Ishikawa (cell line): ENCODE measurements at regions not wholly inside any gene's neighbourhood (a gene's known extent, or its start where the extent isn't known, plus 50 kb on each side); places are given as distances from the start of the nearest gene placed in this dataset.

ENCODE experiments used
- EP300 ChIP-seq: IDR thresholded peaks from 2 replicates; pipeline ENCODE4 v1.6.1; 2012; ENCODE audit warnings: borderline replicate concordance
- FOXM1 ChIP-seq: IDR thresholded peaks from 2 replicates; pipeline ENCODE4 v1.6.1; 2012; ENCODE audit warnings: low read depth, borderline replicate concordance
- TAF1 ChIP-seq: IDR thresholded peaks from 2 replicates; pipeline ENCODE4 v1.6.1; 2012; ENCODE audit warnings: low read depth, mild to moderate bottlenecking
- TEAD4 ChIP-seq: IDR thresholded peaks from 2 replicates; pipeline ENCODE4 v1.6.1; 2012
- YY1 ChIP-seq: IDR thresholded peaks from 2 replicates; pipeline ENCODE4 v1.6.1; 2012; ENCODE audit warnings: low read depth
- TF ChIP-seq, protein P1 (sequence below): IDR thresholded peaks from 2 replicates; pipeline ENCODE4 v1.6.1; 2012; ENCODE audit warnings: low read depth, mild to moderate bottlenecking

DNA sequence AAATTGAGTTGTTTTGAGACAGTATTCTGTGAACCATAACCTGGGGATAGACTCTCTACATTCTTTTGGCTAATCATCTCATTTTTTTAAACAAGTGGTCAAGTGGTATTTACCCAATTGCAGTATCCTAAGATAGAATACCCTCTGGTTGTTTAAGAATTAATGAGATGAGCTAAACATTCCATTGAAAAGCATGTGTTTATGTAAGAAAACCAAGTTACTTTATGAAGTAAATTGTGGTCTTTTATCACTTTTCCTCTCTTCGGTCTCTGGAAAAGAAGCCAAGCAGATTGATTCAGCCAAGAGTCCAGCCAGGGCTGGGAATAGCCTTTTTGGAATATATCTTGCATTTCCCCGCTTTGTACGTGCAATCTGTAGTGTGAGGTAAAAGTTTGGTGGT lies 185.7 kb upstream of the TOPAZ1 start:
- TF ChIP-seq, protein P1, sequence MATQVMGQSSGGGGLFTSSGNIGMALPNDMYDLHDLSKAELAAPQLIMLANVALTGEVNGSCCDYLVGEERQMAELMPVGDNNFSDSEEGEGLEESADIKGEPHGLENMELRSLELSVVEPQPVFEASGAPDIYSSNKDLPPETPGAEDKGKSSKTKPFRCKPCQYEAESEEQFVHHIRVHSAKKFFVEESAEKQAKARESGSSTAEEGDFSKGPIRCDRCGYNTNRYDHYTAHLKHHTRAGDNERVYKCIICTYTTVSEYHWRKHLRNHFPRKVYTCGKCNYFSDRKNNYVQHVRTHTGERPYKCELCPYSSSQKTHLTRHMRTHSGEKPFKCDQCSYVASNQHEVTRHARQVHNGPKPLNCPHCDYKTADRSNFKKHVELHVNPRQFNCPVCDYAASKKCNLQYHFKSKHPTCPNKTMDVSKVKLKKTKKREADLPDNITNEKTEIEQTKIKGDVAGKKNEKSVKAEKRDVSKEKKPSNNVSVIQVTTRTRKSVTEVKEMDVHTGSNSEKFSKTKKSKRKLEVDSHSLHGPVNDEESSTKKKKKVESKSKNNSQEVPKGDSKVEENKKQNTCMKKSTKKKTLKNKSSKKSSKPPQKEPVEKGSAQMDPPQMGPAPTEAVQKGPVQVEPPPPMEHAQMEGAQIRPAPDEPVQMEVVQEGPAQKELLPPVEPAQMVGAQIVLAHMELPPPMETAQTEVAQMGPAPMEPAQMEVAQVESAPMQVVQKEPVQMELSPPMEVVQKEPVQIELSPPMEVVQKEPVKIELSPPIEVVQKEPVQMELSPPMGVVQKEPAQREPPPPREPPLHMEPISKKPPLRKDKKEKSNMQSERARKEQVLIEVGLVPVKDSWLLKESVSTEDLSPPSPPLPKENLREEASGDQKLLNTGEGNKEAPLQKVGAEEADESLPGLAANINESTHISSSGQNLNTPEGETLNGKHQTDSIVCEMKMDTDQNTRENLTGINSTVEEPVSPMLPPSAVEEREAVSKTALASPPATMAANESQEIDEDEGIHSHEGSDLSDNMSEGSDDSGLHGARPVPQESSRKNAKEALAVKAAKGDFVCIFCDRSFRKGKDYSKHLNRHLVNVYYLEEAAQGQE, result no peak
- TF ChIP-seq YY1 (no peak), FOXM1 (no peak), TEAD4 (no peak), TAF1 (no peak), EP300 (no peak)
